ENCODE measurements at regions not wholly inside any gene's neighbourhood (a gene's known extent, or its start where the extent isn't known, plus 50 kb on each side); places are given as distances from the start of the nearest gene placed in this dataset.
"Not testable (repeated sequence)": the region's sequence is repeated elsewhere in the genome, so short reads cannot be mapped to it uniquely, and the experiment has no call there.

DNA sequence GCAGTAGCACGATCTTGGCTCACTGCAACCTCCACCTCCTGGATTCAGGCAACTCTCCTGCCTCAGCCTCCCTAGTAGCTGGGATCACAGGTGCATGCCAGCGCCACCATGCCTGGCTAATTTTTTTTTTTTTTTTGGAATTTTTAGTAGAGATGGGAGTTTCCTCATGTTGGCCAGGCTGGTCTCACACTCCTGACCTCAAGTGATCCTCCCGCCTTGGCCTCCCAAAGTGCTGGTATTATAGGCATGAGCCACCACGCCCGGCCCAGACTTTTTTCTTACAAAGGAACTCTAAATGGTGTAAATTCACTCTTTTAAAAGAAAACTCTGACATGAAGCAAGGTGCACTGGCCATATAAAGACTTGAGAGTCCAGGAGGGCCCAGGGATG, 51.7 kb upstream of the USP6NL start:
- DNase-seq: not testable (repeated sequence)

DNA sequence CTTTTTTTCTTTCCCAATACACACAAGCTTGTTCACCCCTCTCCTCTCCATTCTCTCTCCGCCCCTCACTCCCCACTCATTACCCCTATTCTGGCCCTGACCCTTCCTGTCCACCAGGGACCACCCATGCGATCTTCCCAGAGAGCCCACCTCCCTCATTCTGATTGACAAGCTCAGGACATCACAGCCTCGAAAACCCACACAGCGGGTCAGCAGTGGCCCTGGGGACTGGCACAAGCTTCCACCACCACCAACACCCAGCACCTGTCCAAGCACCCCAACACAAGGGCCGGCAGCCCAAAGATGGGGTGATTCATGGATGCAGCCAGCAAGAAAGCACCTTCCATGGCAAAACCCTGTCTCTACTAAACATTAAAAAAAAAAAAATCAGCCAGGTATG, 50.0 kb upstream of the USP6NL start:
- no peak for DNase-seq
- Histone ChIP-seq H3K27ac (ENCODE audit: insufficient read depth, low read length, poor library complexity, severe bottlenecking) (no peak overlapping the region), H3K27me3 (ENCODE audit: control insufficient read depth, insufficient read depth, low read length) (no peaks in the 10 kb centered on the region), H3K4me1 (ENCODE audit: control insufficient read depth, insufficient read depth, low read length, poor library complexity, severe bottlenecking) (no peaks in the 10 kb centered on the region), H3K9me3 (ENCODE audit: control insufficient read depth in 2 of 2, low read length in 2 of 2) (no peaks in the 10 kb centered on the region), H3K4me3 (ENCODE audit: low read depth, low read length) (no peak overlapping the region), H3K36me3 (ENCODE audit: control insufficient read depth, insufficient read depth, low read length) (no peaks in the 10 kb centered on the region)
- Mint-ChIP-seq H3K36me3 (no peaks in the 10 kb centered on the region), H3K27ac (no peak overlapping the region), H3K4me3 (no peak overlapping the region), H3K4me1 (peaks cover 0 to 7% (median 0%) of the 10 kb centered on the region in 4 donors), H3K9me3 (peaks cover 0 to 5% (median 3%) of the 10 kb centered on the region in 7 donors), H3K27me3 (peaks cover 15% of the 10 kb centered on the region)
- ATAC-seq (ENCODE audit: low read depth in 2 of 2): no peak

More for the DNA sequence above, 51.7 kb upstream of the USP6NL start:
- H3K9me3 ChIP-seq (ENCODE audit: control insufficient read depth in 2 of 2, low read length in 2 of 2); H3K4me3 ChIP-seq (ENCODE audit: low read depth, low read length); H3K27me3 ChIP-seq (ENCODE audit: control insufficient read depth, insufficient read depth, low read length); ATAC-seq (ENCODE audit: low read depth in 2 of 2); H3K36me3 ChIP-seq (ENCODE audit: control insufficient read depth, insufficient read depth, low read length); H3K4me1 Mint-ChIP-seq; H3K36me3 Mint-ChIP-seq; H3K4me3 Mint-ChIP-seq; H3K9me3 Mint-ChIP-seq; H3K4me1 ChIP-seq (ENCODE audit: control insufficient read depth, insufficient read depth, low read length, poor library complexity, severe bottlenecking); H3K27ac ChIP-seq (ENCODE audit: insufficient read depth, low read length, poor library complexity, severe bottlenecking): not testable (repeated sequence)
- H3K27ac Mint-ChIP-seq: peak overlapping the region in 1 of 3 donors; percentile 24
- peaks cover 15% of the 10 kb centered on the region for H3K27me3 Mint-ChIP-seq
